ENCODE measurements at regions not wholly inside any gene's neighbourhood (a gene's known extent, or its start where the extent isn't known, plus 50 kb on each side); places are given as distances from the start of the nearest gene placed in this dataset.

DNA sequence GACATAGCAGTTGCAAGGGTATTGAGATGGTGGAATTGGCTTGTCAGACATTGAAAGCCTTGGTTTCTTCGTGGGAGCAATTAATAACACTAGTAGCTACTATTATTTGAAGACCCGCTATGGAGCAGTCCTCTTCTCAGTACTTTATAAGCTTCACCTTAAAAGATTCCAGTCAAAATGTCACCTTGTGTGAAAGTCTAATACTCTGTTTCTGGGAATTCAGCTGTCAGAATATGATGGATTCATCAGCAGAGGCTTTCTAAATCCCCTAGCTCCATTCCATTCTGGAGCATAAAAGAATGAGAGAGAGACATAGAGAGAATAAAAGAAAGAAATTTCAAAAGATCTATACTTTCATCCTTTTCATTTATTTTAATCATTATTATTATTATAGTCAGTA, 375.9 kb upstream of the ADGRL2 start:
- TF ChIP-seq, protein P1, sequence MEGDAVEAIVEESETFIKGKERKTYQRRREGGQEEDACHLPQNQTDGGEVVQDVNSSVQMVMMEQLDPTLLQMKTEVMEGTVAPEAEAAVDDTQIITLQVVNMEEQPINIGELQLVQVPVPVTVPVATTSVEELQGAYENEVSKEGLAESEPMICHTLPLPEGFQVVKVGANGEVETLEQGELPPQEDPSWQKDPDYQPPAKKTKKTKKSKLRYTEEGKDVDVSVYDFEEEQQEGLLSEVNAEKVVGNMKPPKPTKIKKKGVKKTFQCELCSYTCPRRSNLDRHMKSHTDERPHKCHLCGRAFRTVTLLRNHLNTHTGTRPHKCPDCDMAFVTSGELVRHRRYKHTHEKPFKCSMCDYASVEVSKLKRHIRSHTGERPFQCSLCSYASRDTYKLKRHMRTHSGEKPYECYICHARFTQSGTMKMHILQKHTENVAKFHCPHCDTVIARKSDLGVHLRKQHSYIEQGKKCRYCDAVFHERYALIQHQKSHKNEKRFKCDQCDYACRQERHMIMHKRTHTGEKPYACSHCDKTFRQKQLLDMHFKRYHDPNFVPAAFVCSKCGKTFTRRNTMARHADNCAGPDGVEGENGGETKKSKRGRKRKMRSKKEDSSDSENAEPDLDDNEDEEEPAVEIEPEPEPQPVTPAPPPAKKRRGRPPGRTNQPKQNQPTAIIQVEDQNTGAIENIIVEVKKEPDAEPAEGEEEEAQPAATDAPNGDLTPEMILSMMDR (IDR thresholded peaks at IDR 0.05), result no peak
- TF ChIP-seq POLR2A (IDR thresholded peaks at IDR 0.05), result no peak

Data from adrenal gland (tissue), 5 donors.